Breast epithelium (tissue), 3 donors: ENCODE measurements at regions not wholly inside any gene's neighbourhood (a gene's known extent, or its start where the extent isn't known, plus 50 kb on each side); places are given as distances from the start of the nearest gene placed in this dataset.

ENCODE experiments used
- POLR2A ChIP-seq: fragments of 450-650 bp; IDR thresholded peaks from one replicate; pipeline ENCODE4 v1.6.1; 2016; ENCODE audit warnings: antibody characterized with exemption, mild to moderate bottlenecking, moderate library complexity
- TF ChIP-seq, protein P1 (sequence below), 3 donors: fragments of 450-650 bp; IDR thresholded peaks; one replicate each; pipeline ENCODE4 v1.5.1; 2016 to 2017; ENCODE audit warnings: antibody characterized with exemption in 3 of 3, mild to moderate bottlenecking in 3 of 3, moderate library complexity in 3 of 3

DNA sequence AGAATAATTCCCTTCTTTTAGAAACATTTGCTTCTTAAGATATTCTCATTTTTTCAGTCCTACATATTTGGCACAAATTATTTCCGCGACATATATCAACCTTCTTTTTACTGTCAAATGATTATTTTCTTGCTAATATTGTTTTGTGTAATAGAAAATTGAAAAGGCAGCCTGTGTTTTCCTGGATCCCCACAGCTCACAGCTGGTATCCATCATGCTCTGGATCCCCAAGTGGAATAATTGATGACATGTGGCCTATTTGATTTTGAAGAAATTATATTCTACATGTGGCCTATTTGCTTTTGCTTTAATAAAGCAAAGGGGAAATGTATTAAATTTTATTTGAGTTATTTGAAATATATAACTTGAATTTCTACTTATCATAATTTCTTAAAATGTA is 199.4 kb upstream of the LUZP2 start:
- TF ChIP-seq POLR2A: no peak
- TF ChIP-seq, protein P1, sequence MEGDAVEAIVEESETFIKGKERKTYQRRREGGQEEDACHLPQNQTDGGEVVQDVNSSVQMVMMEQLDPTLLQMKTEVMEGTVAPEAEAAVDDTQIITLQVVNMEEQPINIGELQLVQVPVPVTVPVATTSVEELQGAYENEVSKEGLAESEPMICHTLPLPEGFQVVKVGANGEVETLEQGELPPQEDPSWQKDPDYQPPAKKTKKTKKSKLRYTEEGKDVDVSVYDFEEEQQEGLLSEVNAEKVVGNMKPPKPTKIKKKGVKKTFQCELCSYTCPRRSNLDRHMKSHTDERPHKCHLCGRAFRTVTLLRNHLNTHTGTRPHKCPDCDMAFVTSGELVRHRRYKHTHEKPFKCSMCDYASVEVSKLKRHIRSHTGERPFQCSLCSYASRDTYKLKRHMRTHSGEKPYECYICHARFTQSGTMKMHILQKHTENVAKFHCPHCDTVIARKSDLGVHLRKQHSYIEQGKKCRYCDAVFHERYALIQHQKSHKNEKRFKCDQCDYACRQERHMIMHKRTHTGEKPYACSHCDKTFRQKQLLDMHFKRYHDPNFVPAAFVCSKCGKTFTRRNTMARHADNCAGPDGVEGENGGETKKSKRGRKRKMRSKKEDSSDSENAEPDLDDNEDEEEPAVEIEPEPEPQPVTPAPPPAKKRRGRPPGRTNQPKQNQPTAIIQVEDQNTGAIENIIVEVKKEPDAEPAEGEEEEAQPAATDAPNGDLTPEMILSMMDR (IDR thresholded peaks at IDR 0.05): no peak
